K562 (cell line): ENCODE measurements at regions not wholly inside any gene's neighbourhood (a gene's known extent, or its start where the extent isn't known, plus 50 kb on each side); places are given as distances from the start of the nearest gene placed in this dataset.

Experiments
- ATAC-seq: fragments of 200-7000 bp; cut with Tn5 transposase; 3 replicates; pipeline ENCODE4 v1.9.1; 2020; ENCODE audit warnings: moderate library complexity
- BruUV-seq: library from RNA; stranded (reverse); fragments of 400-500 nt; replicated peaks from 2 replicates; lab custom pipeline; 2021; lab: Mats Ljungman, UMichigan
- CTCF ChIA-PET: fragments of 300-600 bp; formaldehyde crosslinking; extraction: SDS; loops from one replicate; lab custom pipeline; 2021; ENCODE audit warnings: low intra/inter-chr PET ratio; lab: Yijun Ruan, JAX
- POLR2A ChIA-PET: fragments of 300-600, 350-650 bp; sonication (Branson Sonifier 250); formaldehyde crosslinking; extraction: SDS; loops from one replicate; lab custom pipeline; 2021; ENCODE audit warnings: antibody characterized with exemption, inconsistent platforms; lab: Yijun Ruan, JAX
- DNase-seq, 4 experiments: peaks; one replicate each; pipeline versions ENCODE4 v3.0.0 to v3.0.0-alpha.2; 2011 to 2018; ENCODE audit warnings: low spot score in 3 of 4, mixed read lengths in 3 of 4; ENCODE audit errors: extremely low read depth in 1 of 4
- FAIRE-seq: peaks from 2 replicates; lab custom pipeline; 2011; peaks lifted over from hg19 to GRCh38; lab: Jason Lieb, UNC
- H2AFZ ChIP-seq: 2 replicates; pipeline ENCODE4 v1.6.0; 2011; ENCODE audit warnings: low read depth, low read length, control low read depth, inconsistent platforms
- H3K27ac ChIP-seq: fragments of 200-600 bp; 3 replicates; pipeline ENCODE4 v1.8.0; 2011; ENCODE audit warnings: low read depth, mild to moderate bottlenecking, control low read depth, inconsistent platforms, low read length, moderate library complexity, mixed read lengths; ENCODE audit errors: extremely low read depth
- H3K27me3 ChIP-seq, 2 experiments: fragments of 300-600 bp in 1 of 2; 2 replicates in 1 of 2; 3 replicates in 1 of 2; pipeline versions ENCODE4 v1.6.0 to v1.8.0; 2011; ENCODE audit warnings: inconsistent platforms in 2 of 2, low read length in 2 of 2, mild to moderate bottlenecking in 1 of 2, mixed read lengths in 1 of 2, moderate library complexity in 1 of 2; ENCODE audit not compliant: control insufficient read depth in 2 of 2, insufficient read depth in 2 of 2
- H3K36me3 ChIP-seq: fragments of 300-600 bp; 3 replicates; pipeline ENCODE4 v1.8.0; 2011; ENCODE audit warnings: mild to moderate bottlenecking, low read length, inconsistent platforms; ENCODE audit not compliant: control insufficient read depth, insufficient read depth
- H3K4me1 ChIP-seq, 2 experiments: fragments of 200-600 bp in 1 of 2; replicated peaks in 1 of 2; 2 replicates in 1 of 2; 3 replicates in 1 of 2; pipeline versions ENCODE4 v1.5.1 to v1.8.0; 2011; ENCODE audit warnings: inconsistent platforms in 2 of 2, low read length in 2 of 2, mild to moderate bottlenecking in 1 of 2, mixed read lengths in 1 of 2, moderate library complexity in 1 of 2; ENCODE audit not compliant: control insufficient read depth in 2 of 2, insufficient read depth in 2 of 2
- H3K4me2 ChIP-seq: 2 replicates; pipeline ENCODE4 v1.6.1; 2011; ENCODE audit warnings: low read length, control low read depth, inconsistent platforms, mixed read lengths; ENCODE audit not compliant: insufficient read depth
- H3K4me3 ChIP-seq: fragments of 200-600 bp; sonication (generic), shearing (Covaris generic); 2 replicates; pipeline ENCODE4 v1.5.1; 2016; ENCODE audit warnings: control low read depth, inconsistent platforms
- H3K79me2 ChIP-seq: fragments of 200-600 bp; 3 replicates; pipeline ENCODE4 v1.8.0; 2011; ENCODE audit warnings: low read length, inconsistent platforms; ENCODE audit not compliant: control insufficient read depth, insufficient read depth
- H3K9ac ChIP-seq, 2 experiments: 2 replicates each; pipeline versions ENCODE4 v1.6.0 to v1.6.1; 2011; ENCODE audit warnings: low read depth in 2 of 2, low read length in 2 of 2, control low read depth in 1 of 2, inconsistent platforms in 1 of 2, mild to moderate bottlenecking in 1 of 2, mixed read lengths in 1 of 2; ENCODE audit not compliant: insufficient read depth in 1 of 2
- H3K9me1 ChIP-seq: one replicate; pipeline ENCODE4 v1.6.0; 2011; ENCODE audit warnings: inconsistent platforms, mild to moderate bottlenecking, low read length, moderate library complexity; ENCODE audit not compliant: control insufficient read depth, insufficient read depth
- H3K9me3 ChIP-seq: replicated peaks from 2 replicates; pipeline ENCODE4 v1.5.1; 2011; ENCODE audit warnings: low read depth, low read length, inconsistent platforms; ENCODE audit not compliant: control insufficient read depth, insufficient read depth
- H4K20me1 ChIP-seq: replicated peaks from 2 replicates; pipeline ENCODE4 v1.6.1; 2011; ENCODE audit warnings: low read length, inconsistent platforms, mixed read lengths; ENCODE audit not compliant: control insufficient read depth, insufficient read depth
- WGBS: fragments of 100-300 bp; shearing (Covaris generic); methylation state at CpG from one replicate; pipeline ENCODE4 v1.1.6; 2016; ENCODE audit warnings: low coverage, mixed read lengths; ENCODE audit not compliant: insufficient coverage; ENCODE audit errors: missing lambda C conversion rate; 5-methylcytosine and 5-hydroxymethylcytosine counted together
- in situ Hi-C: fragments of 300-500 bp; cut with MboI; formaldehyde crosslinking; loops from 4 replicates; pipeline ENCODE4 v1.15.0; 2018; ENCODE audit warnings: inconsistent platforms, mixed read lengths
- intact Hi-C: fragments of 100-400 bp; cut with micrococcal nuclease; formaldehyde crosslinking; loops from 2 replicates; pipeline ENCODE4 v1.14.2; 2022
- TF ChIP-seq, protein P1 (sequence below): IDR thresholded peaks from 2 replicates; pipeline ENCODE4 v1.6.1; 2014; ENCODE audit warnings: antibody characterized with exemption
- TF ChIP-seq, protein P2 (sequence below): fragments of 450-650 bp; conservative IDR thresholded peaks from 2 replicates; pipeline ENCODE4 v1.6.1; 2016; ENCODE audit warnings: missing genetic modification characterization, low read depth, mild to moderate bottlenecking, control low read depth, missing compliant biosample characterization

DNA sequence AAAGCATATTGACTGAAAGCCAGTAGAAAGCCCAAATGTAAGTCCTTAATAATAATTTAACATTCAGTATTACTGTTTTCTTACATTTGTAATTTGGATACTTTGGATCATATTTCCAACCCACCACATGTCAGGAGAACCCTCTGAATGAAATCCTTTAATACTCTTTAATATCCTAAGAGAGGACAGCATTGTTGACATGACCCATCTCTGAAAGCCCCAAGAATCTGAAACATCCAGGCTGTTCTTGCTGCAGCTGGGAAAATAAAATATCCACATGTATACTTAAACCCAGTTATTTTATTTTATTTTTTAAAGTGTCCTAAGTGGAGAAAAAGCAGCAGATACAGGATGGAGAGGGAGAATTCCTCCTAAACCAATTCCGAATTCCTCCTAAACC lies 130.8 kb upstream of the RIPOR2 start:
- Histone ChIP-seq H3K9me3 (no peaks in the 10 kb centered on the region), H3K79me2 (no peaks in the 10 kb centered on the region), H3K4me1 (no peaks in the 10 kb centered on the region), H3K4me2 (no peak overlapping the region), H3K4me3 (no peak overlapping the region), H3K9ac (no peak overlapping the region), H3K36me3 (no peaks in the 10 kb centered on the region), H4K20me1 (no peaks in the 10 kb centered on the region), H3K9me1 (no peaks in the 10 kb centered on the region), H3K27ac (no peak overlapping the region), H2AFZ (no peak overlapping the region), H3K27me3 (peaks cover 6 to 18% of the 10 kb centered on the region in 2 experiments; a peak in 4 of 5 replicates)
- in situ Hi-C loops: no loop called here
- no peak for ATAC-seq
- 0% methylated on average over 1 of the region's 1 CpG for WGBS
- no peak for DNase-seq
- CTCF ChIA-PET: no interaction called here
- no peak for FAIRE-seq
- intact Hi-C loops: no loop called here
- TF ChIP-seq, protein P1, sequence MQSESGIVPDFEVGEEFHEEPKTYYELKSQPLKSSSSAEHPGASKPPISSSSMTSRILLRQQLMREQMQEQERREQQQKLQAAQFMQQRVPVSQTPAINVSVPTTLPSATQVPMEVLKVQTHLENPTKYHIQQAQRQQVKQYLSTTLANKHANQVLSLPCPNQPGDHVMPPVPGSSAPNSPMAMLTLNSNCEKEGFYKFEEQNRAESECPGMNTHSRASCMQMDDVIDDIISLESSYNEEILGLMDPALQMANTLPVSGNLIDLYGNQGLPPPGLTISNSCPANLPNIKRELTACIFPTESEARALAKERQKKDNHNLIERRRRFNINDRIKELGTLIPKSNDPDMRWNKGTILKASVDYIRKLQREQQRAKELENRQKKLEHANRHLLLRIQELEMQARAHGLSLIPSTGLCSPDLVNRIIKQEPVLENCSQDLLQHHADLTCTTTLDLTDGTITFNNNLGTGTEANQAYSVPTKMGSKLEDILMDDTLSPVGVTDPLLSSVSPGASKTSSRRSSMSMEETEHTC: no peak
- TF ChIP-seq, protein P2, sequence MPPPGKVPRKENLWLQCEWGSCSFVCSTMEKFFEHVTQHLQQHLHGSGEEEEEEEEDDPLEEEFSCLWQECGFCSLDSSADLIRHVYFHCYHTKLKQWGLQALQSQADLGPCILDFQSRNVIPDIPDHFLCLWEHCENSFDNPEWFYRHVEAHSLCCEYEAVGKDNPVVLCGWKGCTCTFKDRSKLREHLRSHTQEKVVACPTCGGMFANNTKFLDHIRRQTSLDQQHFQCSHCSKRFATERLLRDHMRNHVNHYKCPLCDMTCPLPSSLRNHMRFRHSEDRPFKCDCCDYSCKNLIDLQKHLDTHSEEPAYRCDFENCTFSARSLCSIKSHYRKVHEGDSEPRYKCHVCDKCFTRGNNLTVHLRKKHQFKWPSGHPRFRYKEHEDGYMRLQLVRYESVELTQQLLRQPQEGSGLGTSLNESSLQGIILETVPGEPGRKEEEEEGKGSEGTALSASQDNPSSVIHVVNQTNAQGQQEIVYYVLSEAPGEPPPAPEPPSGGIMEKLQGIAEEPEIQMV (tag): no peak
- POLR2A ChIA-PET: interaction anchor here (0.6 kb wide), 1 partner anchor 631 kb away, joined by 4 read pairs; no protein-coding TSS in a partner anchor
- BruUV-seq: no TSS peak
